ENCODE measurements at regions not wholly inside any gene's neighbourhood (a gene's known extent, or its start where the extent isn't known, plus 50 kb on each side); places are given as distances from the start of the nearest gene placed in this dataset.

DNA sequence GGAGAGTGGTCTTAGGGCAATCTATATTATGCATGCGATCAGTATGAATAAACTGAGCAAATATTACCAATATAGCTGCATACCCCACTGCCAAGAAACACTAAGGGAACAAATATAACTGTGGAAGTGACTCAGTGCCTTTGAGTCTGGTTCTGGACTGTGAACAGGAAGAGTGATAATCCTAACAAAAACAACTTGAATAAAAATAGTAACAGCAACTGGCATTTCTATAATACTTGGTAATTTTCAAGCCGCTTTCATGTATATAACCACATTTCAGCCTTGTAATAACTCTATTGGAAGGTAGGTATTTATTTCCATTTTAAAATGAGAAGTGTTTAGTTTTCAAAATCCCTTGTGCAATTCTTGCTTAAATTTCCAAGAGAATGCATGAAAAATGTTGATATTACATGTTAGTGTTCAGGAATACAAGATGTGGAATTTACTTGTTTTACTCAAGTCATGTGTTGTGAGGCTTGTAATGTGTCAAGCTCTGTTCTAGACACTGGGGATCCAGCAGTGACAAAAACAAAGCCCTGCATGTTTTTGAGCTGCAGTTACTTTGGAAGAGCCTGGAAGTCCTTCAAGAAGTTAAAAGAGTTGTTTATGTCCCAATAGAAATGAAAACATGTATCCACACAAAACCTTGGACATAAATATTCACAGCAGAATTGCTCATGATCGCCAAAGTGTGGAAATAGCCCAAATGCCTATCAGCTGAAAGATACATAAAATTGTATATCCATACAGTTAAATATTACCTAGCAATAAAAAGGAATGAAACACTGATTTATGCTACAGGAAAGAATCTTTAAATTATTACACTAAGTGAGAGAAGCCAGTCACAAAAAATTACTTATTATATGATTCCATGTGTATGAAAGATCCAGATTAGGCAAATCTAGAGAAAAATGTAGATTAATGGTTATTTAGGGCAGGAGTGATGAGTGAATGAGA lies 338.1 kb upstream of the TMEM132C start:
- TF ChIP-seq, protein P1, sequence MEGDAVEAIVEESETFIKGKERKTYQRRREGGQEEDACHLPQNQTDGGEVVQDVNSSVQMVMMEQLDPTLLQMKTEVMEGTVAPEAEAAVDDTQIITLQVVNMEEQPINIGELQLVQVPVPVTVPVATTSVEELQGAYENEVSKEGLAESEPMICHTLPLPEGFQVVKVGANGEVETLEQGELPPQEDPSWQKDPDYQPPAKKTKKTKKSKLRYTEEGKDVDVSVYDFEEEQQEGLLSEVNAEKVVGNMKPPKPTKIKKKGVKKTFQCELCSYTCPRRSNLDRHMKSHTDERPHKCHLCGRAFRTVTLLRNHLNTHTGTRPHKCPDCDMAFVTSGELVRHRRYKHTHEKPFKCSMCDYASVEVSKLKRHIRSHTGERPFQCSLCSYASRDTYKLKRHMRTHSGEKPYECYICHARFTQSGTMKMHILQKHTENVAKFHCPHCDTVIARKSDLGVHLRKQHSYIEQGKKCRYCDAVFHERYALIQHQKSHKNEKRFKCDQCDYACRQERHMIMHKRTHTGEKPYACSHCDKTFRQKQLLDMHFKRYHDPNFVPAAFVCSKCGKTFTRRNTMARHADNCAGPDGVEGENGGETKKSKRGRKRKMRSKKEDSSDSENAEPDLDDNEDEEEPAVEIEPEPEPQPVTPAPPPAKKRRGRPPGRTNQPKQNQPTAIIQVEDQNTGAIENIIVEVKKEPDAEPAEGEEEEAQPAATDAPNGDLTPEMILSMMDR (IDR thresholded peaks at IDR 0.05 in 4 of 5, conservative IDR thresholded peaks at IDR 0.05 in 1 of 5) = no peak
- TF ChIP-seq POLR2A (IDR thresholded peaks at IDR 0.05) = no peak

Measured in gastrocnemius medialis (tissue), 4 donors.